ENCODE measurements at regions not wholly inside any gene's neighbourhood (a gene's known extent, or its start where the extent isn't known, plus 50 kb on each side); places are given as distances from the start of the nearest gene placed in this dataset.

GRCh38 chr20:11843289-11843688, 74.4 kb upstream of the BTBD3 start:
- H3F3A ChIP-seq (ENCODE audit: insufficient read depth, low read length): no peaks in the 10 kb centered on the region
- no peak overlapping the region for H3K4me3 ChIP-seq (ENCODE audit: low read length)
- H3K27ac ChIP-seq (ENCODE audit: low read length): no peak overlapping the region
- H3K27me3 ChIP-seq (replicated peaks; ENCODE audit: insufficient read depth, low read length): no peaks in the 10 kb centered on the region
- H3K4me1 ChIP-seq (ENCODE audit: low read length): no peaks in the 10 kb centered on the region
- TF ChIP-seq EZH2 (optimal IDR thresholded peaks at IDR 0.05; ENCODE audit: low read depth, low read length): no peak
- TF ChIP-seq EZH2phosphoT487 (IDR thresholded peaks at IDR 0.05; ENCODE audit: low read length): no peak
- TF ChIP-seq CTCF (IDR thresholded peaks at IDR 0.05; ENCODE audit: low read length): no peak
- H3K79me2 ChIP-seq (ENCODE audit: low read length): no peaks in the 10 kb centered on the region
- no peaks in the 10 kb centered on the region for H3K9me3 ChIP-seq (replicated peaks; ENCODE audit: insufficient read depth, low read length)
- no peaks in the 10 kb centered on the region for H3K36me3 ChIP-seq (replicated peaks; ENCODE audit: insufficient read depth, low read length)
- H3K9ac ChIP-seq (ENCODE audit: low read length): no peak overlapping the region
- no peak overlapping the region for H3K4me2 ChIP-seq (ENCODE audit: low read depth, low read length)
- no peak overlapping the region for H2AFZ ChIP-seq (ENCODE audit: low read length)
- DNase-seq: no peak
- no peaks in the 10 kb centered on the region for H4K20me1 ChIP-seq (ENCODE audit: insufficient read depth, low read length)
- no peaks in the 10 kb centered on the region for H3K9me2 ChIP-seq (replicated peaks; ENCODE audit: insufficient read depth, low read length)

GRCh38 chr20:11844691-11845090, 73.0 kb upstream of the BTBD3 start:
- Histone ChIP-seq H3K9me3 (replicated peaks; ENCODE audit: insufficient read depth, low read length) (no peaks in the 10 kb centered on the region), H4K20me1 (ENCODE audit: insufficient read depth, low read length) (no peaks in the 10 kb centered on the region), H3K4me2 (ENCODE audit: low read depth, low read length) (no peak overlapping the region), H3K27ac (ENCODE audit: low read length) (no peak overlapping the region), H2AFZ (ENCODE audit: low read length) (no peak overlapping the region), H3K4me1 (ENCODE audit: low read length) (no peaks in the 10 kb centered on the region), H3K4me3 (ENCODE audit: low read length) (no peak overlapping the region), H3K9me2 (replicated peaks; ENCODE audit: insufficient read depth, low read length) (no peaks in the 10 kb centered on the region), H3K9ac (ENCODE audit: low read length) (no peak overlapping the region), H3F3A (ENCODE audit: insufficient read depth, low read length) (no peaks in the 10 kb centered on the region), H3K79me2 (ENCODE audit: low read length) (no peaks in the 10 kb centered on the region), H3K36me3 (replicated peaks; ENCODE audit: insufficient read depth, low read length) (no peaks in the 10 kb centered on the region), H3K27me3 (replicated peaks; ENCODE audit: insufficient read depth, low read length) (no peaks in the 10 kb centered on the region)
- no peak for DNase-seq
- TF ChIP-seq EZH2 (optimal IDR thresholded peaks at IDR 0.05; ENCODE audit: low read depth, low read length) (no peak), CTCF (IDR thresholded peaks at IDR 0.05; ENCODE audit: low read length) (no peak), EZH2phosphoT487 (IDR thresholded peaks at IDR 0.05; ENCODE audit: low read length) (no peak)

GRCh38 chr20:11845340-11845739, 72.4 kb upstream of the BTBD3 start:
- Histone ChIP-seq H3K36me3 (replicated peaks; ENCODE audit: insufficient read depth, low read length) (no peaks in the 10 kb centered on the region), H3K27me3 (replicated peaks; ENCODE audit: insufficient read depth, low read length) (no peaks in the 10 kb centered on the region), H3K9me2 (replicated peaks; ENCODE audit: insufficient read depth, low read length) (no peaks in the 10 kb centered on the region), H2AFZ (ENCODE audit: low read length) (no peak overlapping the region), H4K20me1 (ENCODE audit: insufficient read depth, low read length) (no peaks in the 10 kb centered on the region), H3K79me2 (ENCODE audit: low read length) (no peaks in the 10 kb centered on the region), H3K27ac (ENCODE audit: low read length) (no peak overlapping the region), H3F3A (ENCODE audit: insufficient read depth, low read length) (no peaks in the 10 kb centered on the region), H3K4me3 (ENCODE audit: low read length) (no peak overlapping the region), H3K4me1 (ENCODE audit: low read length) (no peaks in the 10 kb centered on the region), H3K9ac (ENCODE audit: low read length) (no peak overlapping the region), H3K9me3 (replicated peaks; ENCODE audit: insufficient read depth, low read length) (no peaks in the 10 kb centered on the region), H3K4me2 (ENCODE audit: low read depth, low read length) (no peak overlapping the region)
- no peak for DNase-seq
- TF ChIP-seq CTCF (IDR thresholded peaks at IDR 0.05; ENCODE audit: low read length): no peak
- TF ChIP-seq EZH2phosphoT487 (IDR thresholded peaks at IDR 0.05; ENCODE audit: low read length): no peak
- no peak for TF ChIP-seq EZH2 (optimal IDR thresholded peaks at IDR 0.05; ENCODE audit: low read depth, low read length)
